Suppressor macrophage treated with lipopolysaccharide for 1 hour (primary cell): ENCODE measurements at regions not wholly inside any gene's neighbourhood (a gene's known extent, or its start where the extent isn't known, plus 50 kb on each side); places are given as distances from the start of the nearest gene placed in this dataset.

Experiments
- DNase-seq, 3 donors: peaks; one replicate each; pipeline ENCODE4 v3.0.0-alpha.2; 2020 to 2022

- DNase-seq: no peak
These were observed 665.5 kb upstream of the SOX11 start for GRCh38 chr2:5026571-5027234.

- DNase-seq: no peak
These were observed 657.1 kb upstream of the SOX11 start for GRCh38 chr2:5035057-5035488.

DNA sequence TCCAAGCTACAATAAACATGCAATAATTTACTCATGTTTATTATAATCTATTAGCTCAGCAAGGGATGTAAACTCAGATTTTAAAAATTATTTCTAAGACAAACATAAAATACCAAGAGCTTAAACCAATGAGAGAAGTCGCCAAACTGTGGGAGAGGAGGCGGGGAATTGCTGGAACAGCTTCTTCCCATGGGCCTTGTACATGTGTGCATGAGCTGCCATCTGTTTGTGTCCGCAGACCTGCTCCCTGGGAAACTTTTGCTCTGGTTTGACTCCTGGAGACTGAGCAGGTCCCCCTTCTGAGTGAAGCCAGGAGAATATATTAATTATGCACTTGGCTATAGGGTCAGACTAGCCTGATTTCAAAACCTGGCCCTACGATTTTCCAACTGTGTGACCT, 655.9 kb upstream of the SOX11 start:
- DNase-seq: no peak

GRCh38 chr2:5039241-5039975, 652.8 kb upstream of the SOX11 start:
- DNase-seq: no peak

DNA sequence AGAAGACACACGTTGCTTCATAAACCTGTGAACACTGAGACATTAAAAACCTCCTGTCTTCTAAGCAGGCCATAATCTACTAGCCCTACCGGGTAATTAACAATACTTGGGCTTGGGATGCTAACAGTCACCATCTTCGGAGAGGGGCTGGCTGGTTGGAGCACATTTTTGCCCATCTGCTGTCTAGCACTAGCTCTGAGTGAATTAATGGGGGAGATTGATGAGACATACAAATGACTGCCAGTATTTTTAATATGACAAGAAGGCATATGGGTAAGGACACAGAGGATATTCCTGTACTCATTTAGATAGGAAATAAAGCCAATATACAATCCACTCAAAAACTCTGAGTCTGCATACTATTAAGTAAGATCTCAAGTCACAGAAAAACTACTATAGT, 651.6 kb upstream of the SOX11 start:
- DNase-seq: no peak

GRCh38 chr2:5041501-5041900, 650.7 kb upstream of the SOX11 start:
- DNase-seq: peak in 2 of 3 donors; percentile 3 to 30

GRCh38 chr2:5042666-5043440, 649.3 kb upstream of the SOX11 start:
- DNase-seq: no peak

DNA sequence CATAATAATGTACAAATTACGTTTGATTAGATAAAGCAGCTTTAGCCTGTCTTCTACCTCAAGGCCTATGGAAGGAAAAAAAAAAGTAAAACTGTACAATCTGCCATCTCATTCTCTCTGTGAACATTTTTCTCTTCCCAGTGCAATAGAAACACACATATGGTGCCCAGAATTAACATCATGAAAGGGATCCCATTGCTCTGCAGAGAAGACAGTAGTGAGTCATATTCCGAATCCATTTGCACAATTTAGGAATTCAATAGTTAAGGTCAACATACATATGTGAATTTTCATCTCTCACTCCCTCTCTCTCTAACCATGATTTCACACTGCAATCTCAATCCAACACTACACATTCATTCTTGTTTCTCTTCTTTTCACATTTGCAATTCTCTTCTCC, 640.9 kb upstream of the SOX11 start:
- DNase-seq: no peak

DNA sequence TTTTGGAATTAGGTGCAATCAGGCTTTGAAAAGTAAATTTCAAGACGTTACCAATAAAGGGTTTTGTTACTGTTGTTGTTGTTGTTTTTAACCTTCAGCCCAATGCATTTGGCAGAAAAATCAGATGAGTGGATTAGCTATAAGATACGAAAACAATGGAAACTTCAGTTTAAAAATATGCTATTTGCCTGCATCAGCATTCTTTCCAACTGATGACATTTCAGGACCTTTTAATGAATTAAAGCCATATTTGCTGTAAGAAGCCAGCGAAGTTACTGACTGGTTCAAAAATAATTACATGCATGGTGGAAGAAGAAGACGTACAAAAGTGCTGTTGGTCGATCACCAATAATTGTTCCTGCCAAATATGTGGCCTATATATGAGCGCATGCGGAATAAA, 639.3 kb upstream of the SOX11 start:
- DNase-seq: no peak

GRCh38 chr2:5057891-5058351, 634.3 kb upstream of the SOX11 start:
- no peak for DNase-seq

- DNase-seq: no peak
These were observed 631.2 kb upstream of the SOX11 start for GRCh38 chr2:5060956-5061355.

- DNase-seq: no peak
These were observed 627.5 kb upstream of the SOX11 start for GRCh38 chr2:5064687-5065086.

GRCh38 chr2:5067816-5068215, 624.4 kb upstream of the SOX11 start:
- DNase-seq: no peak

DNA sequence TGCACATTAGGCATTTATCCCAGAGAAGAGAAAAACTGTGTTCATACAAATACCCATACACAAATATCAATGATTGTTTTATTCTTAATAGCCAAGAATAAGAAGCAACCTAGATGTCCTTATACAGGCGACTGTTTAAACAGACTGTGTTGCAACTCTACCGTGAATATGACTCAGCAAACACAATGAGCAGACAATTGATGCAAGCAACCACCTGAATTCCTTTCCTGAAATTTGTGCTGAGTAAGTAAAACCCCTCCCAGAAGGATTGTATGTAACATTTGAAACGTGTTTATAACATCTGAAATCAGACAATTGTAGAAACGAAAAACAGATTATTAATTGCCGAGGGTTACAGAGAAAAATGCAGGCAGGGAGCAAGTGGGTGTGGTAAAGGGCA, 621.9 kb upstream of the SOX11 start:
- DNase-seq: no peak

DNA sequence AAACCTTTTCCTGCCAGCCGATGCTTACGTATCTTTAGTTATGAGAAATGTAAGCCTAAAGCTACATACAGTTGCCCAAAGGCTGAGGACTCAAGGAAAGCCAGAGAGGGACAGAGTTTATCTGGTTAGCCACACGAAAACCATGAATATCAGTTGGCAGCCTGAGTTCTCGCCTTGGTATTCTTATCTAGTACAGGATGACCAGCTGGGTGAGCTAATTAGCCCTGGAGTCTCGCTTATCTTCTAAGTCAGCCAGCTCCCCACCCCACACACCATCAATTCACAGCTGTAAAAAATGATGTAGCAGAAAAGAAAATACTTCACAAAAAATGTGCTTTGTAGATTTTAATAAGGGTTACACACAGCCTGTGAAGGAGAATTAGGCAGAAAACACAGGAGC, 617.5 kb upstream of the SOX11 start:
- DNase-seq: no peak

DNA sequence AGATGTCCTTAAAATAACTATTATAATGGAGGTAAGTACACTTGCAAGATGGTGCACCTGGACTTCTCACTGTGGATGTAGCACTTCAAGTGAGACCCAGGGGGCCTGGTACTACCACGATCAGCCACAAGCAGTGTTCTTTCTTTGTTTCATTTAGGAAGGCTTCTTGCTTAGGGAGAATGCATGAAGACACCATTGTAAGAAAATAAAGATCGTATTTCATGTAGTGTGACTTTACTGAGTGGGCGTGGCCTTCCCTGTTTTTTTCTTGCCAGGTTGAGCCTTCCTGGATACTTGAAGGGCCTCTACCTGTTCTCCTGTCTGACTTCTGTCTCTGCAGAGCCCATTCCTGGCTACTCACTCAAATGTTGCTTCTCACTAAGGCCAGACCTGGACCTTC, 615.6 kb upstream of the SOX11 start:
- no peak for DNase-seq

GRCh38 chr2:5077479-5078089, 614.6 kb upstream of the SOX11 start:
- DNase-seq: no peak

GRCh38 chr2:5083402-5083801, 608.8 kb upstream of the SOX11 start:
- DNase-seq: no peak

DNA sequence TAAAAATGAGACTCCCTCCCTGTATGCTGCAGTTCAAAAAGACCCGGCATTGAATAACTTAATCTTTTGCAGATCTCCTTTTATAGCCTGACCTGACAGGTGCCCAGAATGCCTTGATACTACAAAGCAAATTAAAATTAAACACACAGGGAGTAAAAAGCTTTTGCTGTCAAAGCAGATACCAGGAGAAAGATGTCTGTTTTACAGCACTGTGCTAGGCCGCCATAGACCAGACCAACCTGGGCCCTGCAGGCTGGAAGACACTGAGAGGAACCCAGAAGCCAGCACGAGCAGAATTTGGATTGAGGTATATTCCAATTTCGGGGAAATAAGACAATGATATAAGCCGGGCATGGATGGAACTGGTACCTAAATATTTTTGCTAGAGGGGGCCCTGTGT, 602.8 kb upstream of the SOX11 start:
- no peak for DNase-seq

GRCh38 chr2:5093056-5093455, 599.1 kb upstream of the SOX11 start:
- no peak for DNase-seq

GRCh38 chr2:5093518-5093917, 598.7 kb upstream of the SOX11 start:
- no peak for DNase-seq

GRCh38 chr2:5094192-5094591, 598.0 kb upstream of the SOX11 start:
- DNase-seq: no peak

- DNase-seq: no peak
These were observed 593.9 kb upstream of the SOX11 start for GRCh38 chr2:5098286-5098685.
